ENCODE measurements at regions not wholly inside any gene's neighbourhood (a gene's known extent, or its start where the extent isn't known, plus 50 kb on each side); places are given as distances from the start of the nearest gene placed in this dataset.

DNA sequence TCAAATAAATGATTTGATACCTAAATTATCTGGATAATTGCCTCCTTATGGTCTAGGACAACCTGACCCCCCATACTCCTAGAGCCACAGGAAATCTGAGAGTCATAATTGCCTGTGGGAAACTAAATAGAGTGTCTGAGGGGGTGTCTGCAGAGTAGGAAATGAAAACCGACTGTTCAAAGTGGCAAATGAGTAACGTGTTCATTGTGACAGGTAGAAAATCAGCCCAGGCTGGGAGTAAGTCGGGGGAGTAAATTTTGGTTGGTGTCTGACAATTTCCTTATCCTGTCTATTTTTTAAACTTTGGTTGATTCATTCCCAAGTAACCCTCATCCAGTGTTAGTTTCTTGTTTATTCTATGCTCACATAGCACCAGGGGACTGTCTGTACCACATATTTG is 51.6 kb upstream of the HOXC13 start:
- Histone ChIP-seq H3K79me2 (ENCODE audit: control insufficient read depth, insufficient read depth, low read length) (no peaks in the 10 kb centered on the region), H3K9me1 (replicated peaks; ENCODE audit: control insufficient read depth, extremely low read depth, insufficient read depth, low read length) (no peaks in the 10 kb centered on the region), H4K20me1 (replicated peaks; ENCODE audit: control insufficient read depth, extremely low read depth, insufficient read depth, low read length) (no peaks in the 10 kb centered on the region), H3K9ac (replicated peaks; ENCODE audit: extremely low read depth, insufficient read depth, low read length) (no peak overlapping the region), H3K27ac (ENCODE audit: insufficient read depth, low read depth, low read length) (no peak overlapping the region), H3K4me3 (replicated peaks in 1 of 3; ENCODE audit: insufficient read depth in 1 of 3, low read depth in 1 of 3, low read length in 3 of 3) (no peak overlapping the region), H3K4me2 (ENCODE audit: insufficient read depth, low read length) (no peak overlapping the region), H3K9me3 (replicated peaks; ENCODE audit: control insufficient read depth, insufficient read depth, low read length) (no peaks in the 10 kb centered on the region), H3K36me3 (ENCODE audit: control insufficient read depth in 2 of 2, extremely low read depth in 1 of 2, insufficient read depth in 2 of 2, low read length in 2 of 2) (no peaks in the 10 kb centered on the region), H3K4me1 (ENCODE audit: control insufficient read depth, extremely low read depth, insufficient read depth, low read length) (no peaks in the 10 kb centered on the region), H3K27me3 (ENCODE audit: control insufficient read depth in 2 of 2, insufficient read depth in 2 of 2, low read length in 2 of 2) (peaks cover 5 to 6% of the 10 kb centered on the region in 2 experiments), H2AFZ (ENCODE audit: low read depth, low read length) (no peak overlapping the region)
- BruUV-seq (replicated peaks), result no TSS peak
- dilution Hi-C loops (cut with MboI; ENCODE audit: extremely low pct_ligation_motif_present, low sequenced_read_pairs), result no loop called here
- intact Hi-C loops (cut with micrococcal nuclease), result no loop called here
- DNase-seq (ENCODE audit: low read depth, low spot score), result no peak
- TF ChIP-seq, protein P1, sequence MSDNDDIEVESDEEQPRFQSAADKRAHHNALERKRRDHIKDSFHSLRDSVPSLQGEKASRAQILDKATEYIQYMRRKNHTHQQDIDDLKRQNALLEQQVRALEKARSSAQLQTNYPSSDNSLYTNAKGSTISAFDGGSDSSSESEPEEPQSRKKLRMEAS (IDR thresholded peaks at IDR 0.05; ENCODE audit: insufficient read depth, insufficient read length), result no peak
- TF ChIP-seq GATA2 (IDR thresholded peaks at IDR 0.05; ENCODE audit: insufficient read depth, insufficient read length, low read depth, low read length) (no peak), EZH2 (IDR thresholded peaks at IDR 0.05; ENCODE audit: borderline replicate concordance, low read depth, low read length, severe bottlenecking) (no peak), JUN (IDR thresholded peaks at IDR 0.05; ENCODE audit: borderline replicate concordance, insufficient read depth, insufficient read length, low read depth) (no peak)
- FAIRE-seq, result no peak
- CTCF ChIA-PET, result no interaction called here
- POLR2A ChIA-PET, result no interaction called here

DNA sequence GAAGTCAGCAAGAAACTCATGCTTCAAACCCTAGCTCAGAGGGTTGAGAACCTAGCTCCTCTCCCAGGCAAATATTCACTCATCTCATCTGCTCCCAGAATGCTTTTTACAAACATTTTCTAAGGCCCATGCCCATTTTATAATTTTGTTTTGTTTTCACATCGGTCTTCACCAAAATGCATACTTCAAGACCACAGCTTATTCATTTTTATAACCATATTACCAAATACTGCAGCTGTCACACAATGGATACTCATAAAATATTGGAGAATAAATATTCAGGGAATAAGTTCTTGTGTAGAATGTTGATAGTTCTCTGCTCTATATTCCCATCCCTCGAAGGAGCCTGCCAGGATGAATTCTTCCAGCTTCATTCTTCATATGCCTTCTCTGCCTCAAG is 50.8 kb upstream of the HOXC13 start:
- Histone ChIP-seq H2AFZ (ENCODE audit: low read depth, low read length) (no peak overlapping the region), H4K20me1 (replicated peaks; ENCODE audit: control insufficient read depth, extremely low read depth, insufficient read depth, low read length) (no peaks in the 10 kb centered on the region), H3K79me2 (ENCODE audit: control insufficient read depth, insufficient read depth, low read length) (no peaks in the 10 kb centered on the region), H3K4me1 (ENCODE audit: control insufficient read depth, extremely low read depth, insufficient read depth, low read length) (no peaks in the 10 kb centered on the region), H3K9ac (replicated peaks; ENCODE audit: extremely low read depth, insufficient read depth, low read length) (no peak overlapping the region), H3K4me3 (replicated peaks in 1 of 3; ENCODE audit: insufficient read depth in 1 of 3, low read depth in 1 of 3, low read length in 3 of 3) (no peak overlapping the region), H3K9me1 (replicated peaks; ENCODE audit: control insufficient read depth, extremely low read depth, insufficient read depth, low read length) (no peaks in the 10 kb centered on the region), H3K36me3 (ENCODE audit: control insufficient read depth in 2 of 2, extremely low read depth in 1 of 2, insufficient read depth in 2 of 2, low read length in 2 of 2) (no peaks in the 10 kb centered on the region), H3K9me3 (replicated peaks; ENCODE audit: control insufficient read depth, insufficient read depth, low read length) (no peaks in the 10 kb centered on the region), H3K4me2 (ENCODE audit: insufficient read depth, low read length) (no peak overlapping the region), H3K27me3 (ENCODE audit: control insufficient read depth in 2 of 2, insufficient read depth in 2 of 2, low read length in 2 of 2) (peaks cover 5 to 6% of the 10 kb centered on the region in 2 experiments), H3K27ac (ENCODE audit: insufficient read depth, low read depth, low read length) (no peak overlapping the region)
- FAIRE-seq (no peak), DNase-seq (ENCODE audit: low read depth, low spot score) (no peak)
- ChIA-PET CTCF (interaction anchor here (1.2 kb wide), 2 partner anchors 96 to 142 kb away, joined by 3 read pairs; no protein-coding TSS in a partner anchor), POLR2A (no interaction called here)
- intact Hi-C loops (cut with micrococcal nuclease), result no loop called here
- no TSS peak for BruUV-seq (replicated peaks)
- dilution Hi-C loops (cut with MboI; ENCODE audit: extremely low pct_ligation_motif_present, low sequenced_read_pairs), result no loop called here
- TF ChIP-seq MYC (IDR thresholded peaks at IDR 0.05; ENCODE audit: low read depth, low read length), result no peak
- no peak for TF ChIP-seq GATA2 (IDR thresholded peaks at IDR 0.05; ENCODE audit: insufficient read depth, insufficient read length, low read depth, low read length)
- TF ChIP-seq POLR2A (IDR thresholded peaks at IDR 0.05; ENCODE audit: low read depth, low read length), result no peak
- no peak for TF ChIP-seq POLR2AphosphoS5 (IDR thresholded peaks at IDR 0.05; ENCODE audit: insufficient read depth, low read depth, low read length)
- no peak for TF ChIP-seq EZH2 (IDR thresholded peaks at IDR 0.05; ENCODE audit: borderline replicate concordance, low read depth, low read length, severe bottlenecking)
- TF ChIP-seq, protein P1 (IDR thresholded peaks at IDR 0.05; ENCODE audit: insufficient read depth, insufficient read length), result no peak
- TF ChIP-seq JUN (IDR thresholded peaks at IDR 0.05; ENCODE audit: borderline replicate concordance, insufficient read depth, insufficient read length, low read depth), result no peak
- no peak for TF ChIP-seq FOS (IDR thresholded peaks at IDR 0.05; ENCODE audit: borderline replicate concordance, insufficient read depth, low read length)
- TF ChIP-seq, protein P2, sequence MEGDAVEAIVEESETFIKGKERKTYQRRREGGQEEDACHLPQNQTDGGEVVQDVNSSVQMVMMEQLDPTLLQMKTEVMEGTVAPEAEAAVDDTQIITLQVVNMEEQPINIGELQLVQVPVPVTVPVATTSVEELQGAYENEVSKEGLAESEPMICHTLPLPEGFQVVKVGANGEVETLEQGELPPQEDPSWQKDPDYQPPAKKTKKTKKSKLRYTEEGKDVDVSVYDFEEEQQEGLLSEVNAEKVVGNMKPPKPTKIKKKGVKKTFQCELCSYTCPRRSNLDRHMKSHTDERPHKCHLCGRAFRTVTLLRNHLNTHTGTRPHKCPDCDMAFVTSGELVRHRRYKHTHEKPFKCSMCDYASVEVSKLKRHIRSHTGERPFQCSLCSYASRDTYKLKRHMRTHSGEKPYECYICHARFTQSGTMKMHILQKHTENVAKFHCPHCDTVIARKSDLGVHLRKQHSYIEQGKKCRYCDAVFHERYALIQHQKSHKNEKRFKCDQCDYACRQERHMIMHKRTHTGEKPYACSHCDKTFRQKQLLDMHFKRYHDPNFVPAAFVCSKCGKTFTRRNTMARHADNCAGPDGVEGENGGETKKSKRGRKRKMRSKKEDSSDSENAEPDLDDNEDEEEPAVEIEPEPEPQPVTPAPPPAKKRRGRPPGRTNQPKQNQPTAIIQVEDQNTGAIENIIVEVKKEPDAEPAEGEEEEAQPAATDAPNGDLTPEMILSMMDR (IDR thresholded peaks at IDR 0.05; ENCODE audit: extremely low read depth in 1 of 2, insufficient read depth in 1 of 2, low read depth in 1 of 2, low read length in 2 of 2), result no peak
